HUES6 (cell line): ENCODE measurements at regions not wholly inside any gene's neighbourhood (a gene's known extent, or its start where the extent isn't known, plus 50 kb on each side); places are given as distances from the start of the nearest gene placed in this dataset.
"Not testable (repeated sequence)": the region's sequence is repeated elsewhere in the genome, so short reads cannot be mapped to it uniquely, and the experiment has no call there.

ENCODE experiments used
- H3K27ac ChIP-seq: 2 replicates; pipeline ENCODE4 v1.7.0; 2013; ENCODE audit warnings: low read depth, mild to moderate bottlenecking, low read length, inconsistent platforms
- H3K27me3 ChIP-seq: 2 replicates; pipeline ENCODE4 v1.6.1; 2013; ENCODE audit warnings: low read length; ENCODE audit not compliant: control insufficient read depth, insufficient read depth
- H3K36me3 ChIP-seq: 2 replicates; pipeline ENCODE4 v1.6.1; 2013; ENCODE audit warnings: low read length; ENCODE audit not compliant: control insufficient read depth, insufficient read depth
- H3K4me1 ChIP-seq: 2 replicates; pipeline ENCODE4 v1.6.1; 2013; ENCODE audit warnings: low read length; ENCODE audit not compliant: control insufficient read depth, insufficient read depth
- H3K4me3 ChIP-seq: 2 replicates; pipeline ENCODE4 v1.5.1; 2013; ENCODE audit warnings: low read depth, low read length
- H3K9ac ChIP-seq: one replicate; pipeline ENCODE4 v1.6.1; 2013; ENCODE audit warnings: mild to moderate bottlenecking, low read length
- H3K9me3 ChIP-seq: 2 replicates; pipeline ENCODE4 v1.6.1; 2013; ENCODE audit warnings: low read depth, low read length; ENCODE audit not compliant: control insufficient read depth, insufficient read depth

- Histone ChIP-seq H3K9me3 (no peaks in the 10 kb centered on the region), H3K27me3 (no peaks in the 10 kb centered on the region), H3K36me3 (no peaks in the 10 kb centered on the region), H3K9ac (no peak overlapping the region), H3K27ac (no peak overlapping the region), H3K4me3 (no peak overlapping the region), H3K4me1 (peaks cover 19% of the 10 kb centered on the region)
Measured at GRCh38 chr12:69163681-69164362, 75.5 kb upstream of the CPSF6 start.

- peaks cover 32% of the 10 kb centered on the region for H3K4me1 ChIP-seq
- H3K9me3 ChIP-seq, result no peaks in the 10 kb centered on the region
- H3K27ac ChIP-seq, result 0 out of 2 replicates have a peak overlapping the region, but pooled peaks have one; percentile 21
- H3K9ac ChIP-seq, result no peak overlapping the region
- no peaks in the 10 kb centered on the region for H3K36me3 ChIP-seq
- H3K4me3 ChIP-seq, result no peak overlapping the region
- H3K27me3 ChIP-seq, result no peaks in the 10 kb centered on the region
Measured at GRCh38 chr12:69167648-69168165, 71.7 kb upstream of the CPSF6 start.

- no peaks in the 10 kb centered on the region for H3K36me3 ChIP-seq
- no peak overlapping the region for H3K27ac ChIP-seq
- peaks cover 35% of the 10 kb centered on the region for H3K4me1 ChIP-seq
- H3K9ac ChIP-seq, result no peak overlapping the region
- no peaks in the 10 kb centered on the region for H3K27me3 ChIP-seq
- no peak overlapping the region for H3K4me3 ChIP-seq
- no peaks in the 10 kb centered on the region for H3K9me3 ChIP-seq
Measured at GRCh38 chr12:69168363-69168762, 71.0 kb upstream of the CPSF6 start.

GRCh38 chr12:69168828-69169227 lies 70.5 kb upstream of the CPSF6 start:
- no peak overlapping the region for H3K9ac ChIP-seq
- no peak overlapping the region for H3K4me3 ChIP-seq
- H3K9me3 ChIP-seq, result no peaks in the 10 kb centered on the region
- H3K27me3 ChIP-seq, result no peaks in the 10 kb centered on the region
- H3K27ac ChIP-seq, result no peak overlapping the region
- peaks cover 40% of the 10 kb centered on the region for H3K4me1 ChIP-seq
- no peaks in the 10 kb centered on the region for H3K36me3 ChIP-seq

- Histone ChIP-seq H3K9ac (no peak overlapping the region), H3K4me3 (no peak overlapping the region), H3K27ac (no peak overlapping the region), H3K36me3 (no peaks in the 10 kb centered on the region), H3K4me1 (peaks cover 42% of the 10 kb centered on the region), H3K27me3 (no peaks in the 10 kb centered on the region), H3K9me3 (no peaks in the 10 kb centered on the region)
Measured at GRCh38 chr12:69170293-69170692, 69.1 kb upstream of the CPSF6 start.

GRCh38 chr12:69171881-69172280 lies 67.5 kb upstream of the CPSF6 start:
- Histone ChIP-seq H3K27ac (no peak overlapping the region), H3K9me3 (no peaks in the 10 kb centered on the region), H3K4me1 (peaks cover 42% of the 10 kb centered on the region)

GRCh38 chr12:69172491-69172890 lies 66.9 kb upstream of the CPSF6 start:
- Histone ChIP-seq H3K9ac (no peak overlapping the region), H3K4me3 (no peak overlapping the region), H3K36me3 (no peaks in the 10 kb centered on the region), H3K9me3 (no peaks in the 10 kb centered on the region), H3K27ac (no peak overlapping the region), H3K27me3 (no peaks in the 10 kb centered on the region), H3K4me1 (peaks cover 37% of the 10 kb centered on the region)

More at GRCh38 chr12:69171881-69172280, 67.5 kb upstream of the CPSF6 start:
- Histone ChIP-seq H3K27me3 (no peaks in the 10 kb centered on the region), H3K9ac (no peak overlapping the region), H3K36me3 (no peaks in the 10 kb centered on the region), H3K4me3 (no peak overlapping the region)

- H3K27ac ChIP-seq, result no peak overlapping the region
- no peak overlapping the region for H3K9ac ChIP-seq
- no peaks in the 10 kb centered on the region for H3K27me3 ChIP-seq
- H3K36me3 ChIP-seq, result no peaks in the 10 kb centered on the region
- peaks cover 28% of the 10 kb centered on the region for H3K4me1 ChIP-seq
- H3K4me3 ChIP-seq, result no peak overlapping the region
- H3K9me3 ChIP-seq, result no peaks in the 10 kb centered on the region
Measured at GRCh38 chr12:69173368-69173767, 66.0 kb upstream of the CPSF6 start.

- peaks cover 16% of the 10 kb centered on the region for H3K9me3 ChIP-seq
- no peaks in the 10 kb centered on the region for H3K4me1 ChIP-seq
- no peak overlapping the region for H3K27ac ChIP-seq
- no peak overlapping the region for H3K9ac ChIP-seq
- no peaks in the 10 kb centered on the region for H3K36me3 ChIP-seq
- no peak overlapping the region for H3K4me3 ChIP-seq
- H3K27me3 ChIP-seq, result no peaks in the 10 kb centered on the region
Measured at GRCh38 chr12:69179786-69180185, 59.6 kb upstream of the CPSF6 start.

GRCh38 chr12:69187572-69187971 lies 51.8 kb upstream of the CPSF6 start:
- H3K9me3 ChIP-seq, result peaks cover 62% of the 10 kb centered on the region
- not testable (repeated sequence) for H3K4me1 ChIP-seq, H3K4me3 ChIP-seq, H3K36me3 ChIP-seq, H3K27ac ChIP-seq, H3K27me3 ChIP-seq, H3K9ac ChIP-seq

GRCh38 chr12:69189378-69189978 lies 49.9 kb upstream of the CPSF6 start:
- Histone ChIP-seq H3K36me3 (no peaks in the 10 kb centered on the region), H3K4me1 (no peaks in the 10 kb centered on the region), H3K9ac (no peak overlapping the region), H3K27ac (no peak overlapping the region), H3K9me3 (peaks cover 66% of the 10 kb centered on the region), H3K4me3 (no peak overlapping the region), H3K27me3 (no peaks in the 10 kb centered on the region)
